NB4 (cell line): ENCODE measurements at regions not wholly inside any gene's neighbourhood (a gene's known extent, or its start where the extent isn't known, plus 50 kb on each side); places are given as distances from the start of the nearest gene placed in this dataset.

Source experiments
- CTCF ChIP-seq: IDR thresholded peaks from one replicate; pipeline ENCODE4 v1.5.1; 2012; ENCODE audit warnings: low read depth, low read length
- MAX ChIP-seq: IDR thresholded peaks from 2 replicates; pipeline ENCODE4 v1.6.1; 2011; ENCODE audit warnings: low read depth, low read length
- MYC ChIP-seq: IDR thresholded peaks from 2 replicates; pipeline ENCODE4 v1.6.1; 2011; ENCODE audit warnings: low read depth, low read length
- POLR2A ChIP-seq: IDR thresholded peaks from 2 replicates; pipeline ENCODE4 v1.6.1; 2011; ENCODE audit warnings: mild to moderate bottlenecking; ENCODE audit not compliant: insufficient read length; ENCODE audit errors: extremely low read depth

GRCh38 chr13:64793131-64793530, 2437.0 kb downstream of the PCDH9 start:
- TF ChIP-seq CTCF (no peak), POLR2A (no peak), MAX (no peak), MYC (no peak)
